Ecto neural progenitor cell (in vitro differentiated cells): ENCODE measurements at regions not wholly inside any gene's neighbourhood (a gene's known extent, or its start where the extent isn't known, plus 50 kb on each side); places are given as distances from the start of the nearest gene placed in this dataset.
"Not testable (repeated sequence)": the region's sequence is repeated elsewhere in the genome, so short reads cannot be mapped to it uniquely, and the experiment has no call there.

Source experiments
- DNase-seq: peaks from one replicate; pipeline ENCODE4 v3.0.0-alpha.2; 2018; ENCODE audit warnings: low spot score

DNA sequence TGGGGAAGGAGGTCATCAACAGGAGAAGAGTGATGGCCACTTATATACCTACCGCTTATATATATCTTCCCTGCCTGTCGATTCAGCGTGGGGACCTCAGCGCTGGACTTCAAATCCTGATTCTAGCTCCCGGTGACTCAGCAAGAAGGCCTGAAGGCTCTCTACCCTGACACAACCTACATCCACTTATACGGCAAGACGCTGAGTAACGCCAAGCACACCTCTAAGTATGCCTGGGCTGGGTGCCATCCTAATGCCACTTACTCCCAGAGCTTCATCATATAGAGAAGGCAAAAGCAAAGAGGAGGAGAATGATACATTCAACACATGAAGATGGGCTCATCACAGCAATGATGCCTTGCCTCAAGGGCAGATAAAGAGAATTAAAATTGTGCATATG lies 198.3 kb downstream of the CHIC2 start:
- no peak for DNase-seq

DNA sequence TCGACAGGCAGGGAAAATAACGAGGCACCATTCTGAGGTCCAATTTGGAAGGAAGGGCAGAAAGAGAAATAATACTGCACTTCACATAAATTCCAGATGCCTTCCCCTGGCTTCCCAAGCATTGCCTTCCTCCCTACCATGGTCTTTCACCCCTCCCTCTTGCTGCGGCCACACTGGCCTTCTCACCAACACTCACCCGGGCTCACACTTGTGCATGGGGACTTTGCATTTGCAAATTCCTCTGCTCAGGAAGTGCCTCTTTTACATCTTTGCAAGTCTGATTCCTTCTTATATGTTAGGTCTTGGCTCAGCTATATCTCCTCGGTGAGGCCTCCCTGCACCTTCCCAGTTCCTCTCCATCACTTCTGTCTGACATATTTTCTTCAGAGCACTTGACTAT lies 199.4 kb downstream of the CHIC2 start:
- DNase-seq = no peak

DNA sequence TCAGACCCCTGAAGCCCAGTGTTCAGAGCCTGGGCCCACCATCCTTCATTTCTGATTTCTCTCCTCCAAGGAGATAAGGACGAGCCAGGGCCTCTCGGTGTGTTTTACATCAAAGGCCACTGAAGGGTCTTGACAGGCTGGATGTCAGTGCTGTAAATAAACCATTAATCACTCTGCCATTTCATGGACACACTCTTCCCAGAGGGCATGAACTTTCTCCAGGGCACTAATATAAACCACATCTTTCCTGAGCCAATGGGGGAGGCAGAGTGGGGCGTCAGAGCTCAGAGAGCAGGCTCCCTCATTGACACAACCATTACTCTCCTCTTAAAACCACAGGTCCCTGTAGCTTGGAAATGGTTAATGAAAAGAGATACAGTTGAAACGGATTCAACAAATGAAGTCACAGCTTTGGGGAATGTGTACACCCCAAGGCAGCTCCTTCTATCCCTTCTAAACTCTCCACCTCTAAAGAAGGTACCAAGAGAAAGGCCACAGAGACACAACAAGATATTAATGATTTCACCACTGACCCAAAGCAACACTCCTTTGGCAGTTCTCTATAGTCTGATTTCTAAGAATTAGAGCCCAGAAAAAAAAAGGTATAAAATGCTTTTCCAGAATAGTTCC lies 200.6 kb downstream of the CHIC2 start:
- no peak for DNase-seq

DNA sequence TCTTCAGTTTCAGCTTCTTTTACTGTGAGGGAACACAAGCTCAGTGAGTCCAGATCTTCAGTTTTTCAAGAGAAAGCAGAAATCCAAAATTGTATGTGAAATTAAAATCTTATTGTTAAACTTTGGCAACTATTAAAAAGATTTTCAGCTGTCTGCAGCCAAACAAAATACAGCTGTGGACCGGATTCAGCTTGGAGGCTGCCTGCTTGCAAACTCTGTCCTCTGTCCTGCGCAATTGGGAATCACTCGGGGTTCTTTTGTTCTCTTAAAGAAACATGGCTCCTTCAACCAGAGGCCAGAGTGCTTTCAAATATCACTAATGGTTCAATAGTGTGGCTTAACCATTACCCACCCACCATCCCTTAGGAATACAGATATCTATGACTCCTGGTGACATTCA lies 201.2 kb downstream of the CHIC2 start:
- no peak for DNase-seq

DNA sequence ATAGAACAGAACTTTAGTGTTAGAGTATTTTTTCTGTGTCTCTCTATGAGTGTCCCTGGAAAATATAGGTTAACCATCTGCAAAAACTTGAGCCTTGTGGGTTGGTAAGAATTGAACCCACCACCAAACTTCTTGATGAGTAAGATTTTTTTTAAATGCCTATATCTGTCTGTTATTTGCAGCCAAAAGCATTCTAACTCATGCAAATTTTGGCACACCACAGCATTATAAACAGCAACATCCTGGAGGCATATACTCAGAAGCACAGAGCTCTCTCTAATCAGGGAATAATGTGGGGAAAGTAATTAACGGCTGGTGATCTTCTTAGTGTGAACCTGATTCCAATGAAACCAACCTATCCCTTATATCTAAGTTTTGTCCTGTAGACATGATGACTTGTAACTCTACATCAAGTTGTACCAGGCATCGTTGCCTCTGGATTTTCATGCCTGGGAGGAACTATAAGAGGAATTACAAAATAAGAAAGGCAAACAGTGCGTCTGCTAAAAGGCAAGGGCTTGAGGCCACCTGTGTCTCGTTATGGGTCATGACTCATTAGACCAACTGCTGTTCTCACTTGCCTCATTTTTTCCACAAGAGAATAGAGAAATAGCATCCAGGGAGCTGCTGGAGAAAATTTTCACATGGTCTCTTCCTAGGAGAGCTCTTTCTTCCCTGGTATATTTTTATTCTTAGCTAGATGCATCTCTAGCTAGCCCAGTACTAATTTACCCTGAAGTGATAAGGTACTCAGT lies 202.4 kb downstream of the CHIC2 start:
- DNase-seq = no peak

DNA sequence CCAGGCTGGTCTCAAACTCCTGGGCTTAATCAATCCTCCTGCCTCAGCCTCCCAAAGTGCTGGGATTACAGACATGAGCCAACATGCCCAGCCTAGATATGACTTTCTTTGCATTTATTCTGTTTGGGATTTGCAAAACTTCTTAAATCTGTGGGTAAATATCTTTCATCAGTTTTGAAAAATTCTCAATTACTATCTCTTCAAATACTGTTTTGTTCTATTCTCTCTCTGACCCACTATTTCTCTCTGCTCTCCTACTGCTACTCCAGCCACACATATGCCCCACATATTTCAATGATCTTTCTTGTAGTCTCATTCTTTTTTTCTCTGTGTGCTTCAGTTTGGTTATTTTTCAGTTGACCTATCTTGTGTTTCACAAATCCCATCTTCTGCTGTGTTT lies 205.1 kb downstream of the CHIC2 start:
- DNase-seq = no peak

DNA sequence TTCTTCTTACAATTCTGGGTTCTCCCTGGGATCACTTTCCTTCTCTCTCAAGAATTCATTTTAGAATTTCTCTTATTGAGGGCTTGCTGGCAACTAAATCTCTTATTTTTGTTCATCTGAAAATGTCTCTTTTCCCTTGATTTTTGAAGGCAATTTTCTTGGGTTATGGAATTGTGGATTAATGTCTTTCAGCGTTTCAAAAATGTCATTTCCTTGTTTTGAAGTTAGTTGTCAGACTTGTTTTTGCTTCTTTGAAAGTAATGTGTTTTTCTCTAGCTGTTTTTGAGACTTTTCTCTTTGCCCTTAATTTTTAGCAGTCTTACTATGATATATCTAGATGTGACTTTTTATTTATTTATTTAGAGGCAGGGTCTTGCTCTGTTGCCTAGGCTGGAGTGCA lies 205.7 kb downstream of the CHIC2 start:
- no peak for DNase-seq

DNA sequence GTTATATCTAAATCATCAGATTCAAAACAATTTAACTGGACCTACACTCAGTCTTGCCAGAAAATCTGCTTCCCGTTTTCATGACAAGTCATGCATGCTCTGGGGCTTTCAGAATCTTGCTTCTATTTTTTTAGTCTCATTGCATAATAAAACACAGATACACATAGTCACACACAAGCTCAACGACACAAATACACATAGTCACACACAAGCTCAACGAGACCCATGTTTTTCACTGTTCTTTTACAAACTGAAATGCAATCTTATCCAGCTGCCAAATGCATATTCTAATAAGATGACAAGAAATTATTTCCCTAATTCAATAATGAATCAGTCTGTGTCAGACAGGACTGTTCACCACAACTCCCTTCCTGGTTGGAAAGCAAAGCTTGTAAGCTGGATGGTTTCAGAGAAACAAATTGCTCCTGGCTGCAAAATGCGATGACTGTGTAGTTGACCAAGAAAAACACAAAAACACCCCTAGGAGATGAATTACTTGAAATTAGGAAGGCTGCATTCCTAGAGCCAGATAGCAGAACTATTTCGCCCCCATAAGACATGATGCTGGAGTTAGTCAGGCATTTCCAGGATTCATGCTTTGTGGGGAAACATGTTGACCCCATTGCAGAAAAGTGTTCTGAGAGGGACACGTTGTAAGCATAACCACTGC lies 208.7 kb downstream of the CHIC2 start:
- DNase-seq = no peak

DNA sequence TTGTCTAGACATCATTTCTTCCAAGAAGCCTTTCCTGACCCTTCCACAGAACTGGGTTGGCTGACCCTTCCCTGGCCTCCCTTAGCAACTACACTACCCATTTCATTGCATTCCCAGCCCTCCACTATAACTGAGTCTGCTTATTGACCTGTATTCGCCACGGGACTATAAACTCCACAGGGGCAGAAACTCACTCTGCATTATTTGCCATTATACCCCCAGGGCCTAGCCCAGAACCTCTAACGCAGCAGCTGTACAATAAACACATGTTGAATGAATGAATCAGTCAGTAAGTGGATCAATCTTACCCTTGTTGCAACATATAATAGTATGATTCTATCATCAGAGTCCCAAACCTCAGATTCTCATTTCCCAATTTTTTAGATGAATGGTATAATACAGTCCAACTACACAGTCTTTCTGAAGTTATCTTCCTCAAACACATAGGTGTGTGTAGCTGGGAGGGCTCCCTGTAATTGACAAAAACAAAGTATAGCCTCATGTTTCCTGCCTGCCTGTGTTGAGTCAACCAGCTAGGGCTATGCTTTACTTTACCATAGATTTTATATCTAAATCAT lies 209.3 kb downstream of the CHIC2 start:
- no peak for DNase-seq

DNA sequence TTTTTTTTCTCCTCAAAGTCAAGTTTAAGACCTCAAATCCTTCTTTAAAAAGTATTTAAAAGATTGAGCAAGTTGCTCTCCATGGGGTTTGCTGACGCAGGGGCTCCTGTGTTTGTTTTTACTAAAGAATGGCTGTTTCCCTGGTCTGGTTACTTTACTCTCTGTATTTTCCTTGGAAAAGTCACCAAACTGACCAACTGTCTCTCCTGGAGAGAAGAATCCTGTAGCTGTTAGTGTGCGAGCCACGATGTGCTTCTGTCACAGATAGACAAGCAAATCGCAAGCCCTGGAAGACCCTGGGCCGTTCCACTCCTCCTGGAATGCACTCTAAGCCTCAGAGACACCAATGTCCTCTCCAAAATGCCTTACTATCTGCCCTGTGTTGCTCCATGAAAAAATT lies 212.1 kb downstream of the CHIC2 start:
- DNase-seq = no peak

DNA sequence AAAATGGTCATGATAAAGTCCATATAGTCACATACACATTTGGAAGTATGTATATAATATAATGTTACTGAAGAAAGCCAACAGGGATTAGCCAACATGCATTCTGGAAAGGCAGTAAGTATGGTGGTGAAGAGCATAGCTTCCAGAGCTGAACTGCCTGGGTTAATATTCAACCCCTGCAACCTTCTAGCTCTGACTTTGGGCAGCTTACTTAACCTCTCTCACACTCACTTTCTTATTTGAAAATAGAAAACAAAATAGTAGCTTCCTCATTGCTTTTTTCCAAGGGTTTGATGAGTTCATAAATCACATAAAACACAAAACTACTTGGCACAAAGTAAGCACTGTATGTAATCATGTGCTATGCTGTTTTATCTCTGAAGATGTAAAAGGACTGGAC lies 216.4 kb downstream of the CHIC2 start:
- DNase-seq = no peak

DNA sequence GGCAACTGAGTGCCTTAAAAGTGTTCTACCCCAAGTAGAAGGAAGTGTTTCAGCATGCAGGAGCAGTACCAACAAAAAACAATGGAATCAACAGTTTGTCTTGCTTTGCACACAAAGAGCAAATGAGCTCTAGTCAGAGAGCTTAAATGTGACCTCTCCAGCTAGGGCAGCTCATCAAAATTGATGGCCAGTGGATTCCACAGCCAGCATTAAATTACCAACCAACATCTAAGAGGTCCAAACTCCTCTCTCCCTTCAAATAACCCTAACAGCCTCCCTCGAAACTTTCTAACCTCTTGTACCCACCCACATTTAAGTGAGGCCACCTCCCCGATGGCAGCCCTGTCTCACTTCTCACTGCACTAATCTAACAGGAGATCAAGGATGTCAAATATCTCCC lies 219.9 kb downstream of the CHIC2 start:
- DNase-seq = no peak

DNA sequence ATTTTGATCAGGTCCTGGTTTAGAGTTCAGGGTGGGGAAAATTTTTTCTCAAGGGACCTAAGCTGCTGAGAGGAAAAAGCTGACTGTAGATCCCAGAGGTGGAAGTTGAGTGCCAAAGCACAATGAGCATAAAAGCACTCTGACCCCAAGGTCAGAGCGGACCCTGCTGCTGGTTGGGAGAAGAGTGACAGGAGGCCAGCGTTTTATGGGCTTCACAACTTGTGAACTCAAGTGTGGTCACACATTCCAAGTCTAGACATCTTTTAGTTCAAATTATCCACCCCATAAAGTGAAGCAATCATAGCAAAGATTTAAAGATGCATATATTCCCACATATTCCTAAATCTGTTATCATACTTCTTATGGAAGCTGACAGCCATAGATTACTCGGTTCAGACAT lies 220.3 kb downstream of the CHIC2 start:
- no peak for DNase-seq

DNA sequence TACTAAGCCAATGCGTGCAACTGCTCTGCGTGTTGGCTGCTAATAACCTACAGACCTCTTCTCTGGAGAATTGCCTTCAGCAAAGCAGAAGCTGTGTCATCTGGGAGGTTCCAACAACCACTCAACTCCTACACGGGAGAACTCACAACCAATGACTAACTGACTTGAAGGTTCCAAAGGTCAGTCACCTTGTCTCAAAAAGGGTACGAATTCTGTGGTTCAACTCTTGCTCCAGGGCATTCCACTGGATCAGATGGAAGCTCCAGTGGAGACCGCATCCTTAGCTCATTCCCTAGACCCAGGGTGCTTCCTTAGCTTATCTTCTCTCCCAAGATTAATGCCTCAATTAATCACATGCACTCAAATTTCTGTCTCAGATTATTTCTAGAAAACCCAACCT lies 222.7 kb downstream of the CHIC2 start:
- DNase-seq = no peak

DNA sequence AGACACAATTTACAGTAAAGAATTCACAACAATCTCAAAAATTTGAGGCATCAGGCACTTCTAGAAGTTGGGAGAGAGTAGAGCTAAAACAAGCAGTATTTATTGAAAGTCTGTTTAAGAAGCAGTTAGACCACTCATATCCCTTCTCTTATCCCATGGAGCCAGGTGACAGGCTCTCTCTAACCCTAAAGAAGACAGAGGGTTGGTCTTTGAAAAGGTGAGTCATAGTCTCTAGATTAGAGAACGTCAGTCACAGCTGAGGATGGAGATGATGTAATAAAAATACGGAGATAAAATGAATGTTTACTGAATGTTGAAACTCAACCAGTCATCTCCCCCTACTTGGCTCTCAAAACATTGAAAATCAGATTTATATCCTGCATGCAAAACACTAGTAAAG lies 223.8 kb downstream of the CHIC2 start:
- no peak for DNase-seq

DNA sequence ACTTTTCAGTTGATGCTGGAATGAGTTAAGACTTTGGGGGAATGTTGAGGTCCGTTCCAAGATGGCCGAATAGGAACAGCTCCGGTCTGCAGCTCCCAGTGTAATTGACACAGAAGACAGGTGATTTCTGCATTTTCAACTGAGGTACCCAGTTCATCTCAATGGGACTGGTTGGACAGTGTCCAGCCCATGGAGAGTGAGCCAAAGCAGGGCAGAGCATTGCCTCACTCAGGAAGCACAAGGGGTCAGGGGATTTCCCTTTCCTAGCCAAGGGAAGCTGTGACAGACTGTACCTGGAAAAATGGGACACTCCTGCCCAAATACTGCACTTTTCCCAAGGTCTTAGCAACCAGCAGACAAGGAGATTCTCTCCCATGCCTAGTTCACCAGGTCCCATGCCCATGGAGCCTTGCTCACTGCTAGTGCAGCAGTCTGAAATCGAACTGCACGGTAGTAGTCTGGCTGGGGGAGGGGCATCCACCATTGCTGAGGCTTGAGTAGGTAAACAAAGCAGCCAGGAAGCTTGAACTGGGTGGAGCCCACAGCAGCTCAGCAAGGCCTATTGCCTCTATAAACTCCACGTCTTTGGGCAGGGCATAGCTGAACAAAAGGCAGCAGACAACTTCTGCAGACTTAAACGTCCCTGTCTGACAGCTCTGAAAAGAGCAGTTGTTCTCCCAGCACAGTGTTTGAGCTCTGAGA lies 231.0 kb downstream of the CHIC2 start:
- DNase-seq = not testable (repeated sequence)

DNA sequence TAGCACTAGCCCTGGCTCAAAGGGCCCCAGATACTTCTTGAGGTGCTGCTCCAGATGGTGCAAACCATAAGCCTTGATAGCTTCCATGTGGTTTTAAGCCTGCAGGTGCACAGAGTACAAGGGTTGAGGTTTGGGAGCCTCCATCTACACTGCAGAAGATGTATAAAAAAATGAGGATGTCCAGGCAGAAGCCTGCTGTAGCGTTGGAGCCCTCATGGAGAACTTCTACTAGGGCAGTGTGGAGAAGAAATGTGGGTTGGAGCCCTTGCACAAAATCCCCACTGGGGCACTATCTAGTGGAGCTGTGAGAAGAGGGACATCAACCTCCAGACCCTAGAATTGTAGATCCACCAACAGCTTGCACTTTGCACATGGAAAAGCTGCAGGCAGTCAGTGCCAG lies 231.9 kb downstream of the CHIC2 start:
- DNase-seq = no peak

DNA sequence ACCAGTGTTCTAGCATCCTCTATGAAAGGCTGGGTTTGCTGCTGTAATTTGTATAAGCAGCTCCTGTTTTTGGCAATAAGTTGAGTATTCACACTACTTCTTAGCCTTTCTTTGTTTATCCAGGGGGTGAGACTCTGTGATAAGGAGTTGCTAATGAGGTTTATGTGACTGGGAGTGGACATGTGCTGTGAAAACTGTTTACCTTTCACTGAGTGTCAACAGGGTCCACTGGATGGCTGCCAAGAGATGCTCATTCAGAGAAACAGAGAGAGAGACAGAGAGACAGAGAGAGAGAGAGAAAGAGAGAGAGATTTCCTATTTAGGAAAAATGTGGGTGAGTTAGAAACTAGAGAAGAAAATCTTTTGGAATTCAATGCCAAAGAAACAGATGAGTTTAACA lies 233.9 kb downstream of the CHIC2 start:
- no peak for DNase-seq

DNA sequence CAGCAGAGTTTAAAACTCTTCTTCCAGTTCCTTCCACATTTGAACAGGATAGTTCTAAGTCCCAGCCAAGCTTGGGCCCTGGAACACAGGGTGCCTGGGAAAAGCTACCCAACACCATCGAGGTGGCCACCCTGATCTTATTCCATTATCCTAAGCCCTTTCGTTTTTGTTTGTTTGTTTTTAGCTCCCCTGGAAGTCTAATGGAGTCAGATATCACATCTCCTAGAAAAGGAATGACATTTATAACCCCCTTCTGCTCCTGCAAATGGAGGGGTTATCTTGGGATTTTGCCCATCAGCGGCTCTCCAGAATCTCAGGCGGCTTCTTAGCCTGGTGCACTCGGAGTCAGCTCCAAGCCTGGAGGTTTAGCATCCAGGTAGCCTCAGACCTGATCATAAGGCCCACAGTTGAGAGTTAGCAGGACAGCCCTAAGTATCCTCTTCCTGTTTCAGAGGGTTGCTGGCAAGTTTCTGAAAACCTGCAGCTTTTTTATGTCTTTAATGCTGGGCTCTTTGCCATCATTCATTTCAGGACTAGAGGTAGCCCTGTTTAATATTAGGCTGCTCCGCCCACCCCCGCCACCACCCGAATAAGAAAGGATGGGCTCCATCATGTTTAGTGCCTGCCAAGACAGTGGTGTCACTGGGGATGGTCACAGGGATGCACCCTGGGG lies 230.0 kb upstream of the LNX1 start:
- no peak for DNase-seq

DNA sequence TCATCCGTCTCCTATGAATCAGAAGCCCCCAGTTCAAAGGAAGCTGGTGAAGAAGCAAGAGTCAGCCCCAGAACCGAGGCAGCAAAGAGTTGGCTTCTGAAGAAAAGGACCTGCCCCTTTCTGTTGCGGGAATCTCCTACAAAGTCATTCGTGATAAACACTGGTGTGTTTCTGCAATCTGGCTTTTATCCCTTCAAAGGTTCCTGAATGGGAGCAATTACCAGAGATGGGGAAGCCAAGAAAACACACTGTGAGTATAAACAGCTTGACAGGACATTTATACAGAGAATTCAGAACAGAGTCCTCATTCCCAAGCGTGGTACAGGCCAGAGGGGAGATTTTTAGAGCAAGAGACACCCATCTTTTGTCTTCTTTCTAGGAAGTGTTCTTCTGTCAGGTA lies 226.8 kb upstream of the LNX1 start:
- DNase-seq = no peak

DNA sequence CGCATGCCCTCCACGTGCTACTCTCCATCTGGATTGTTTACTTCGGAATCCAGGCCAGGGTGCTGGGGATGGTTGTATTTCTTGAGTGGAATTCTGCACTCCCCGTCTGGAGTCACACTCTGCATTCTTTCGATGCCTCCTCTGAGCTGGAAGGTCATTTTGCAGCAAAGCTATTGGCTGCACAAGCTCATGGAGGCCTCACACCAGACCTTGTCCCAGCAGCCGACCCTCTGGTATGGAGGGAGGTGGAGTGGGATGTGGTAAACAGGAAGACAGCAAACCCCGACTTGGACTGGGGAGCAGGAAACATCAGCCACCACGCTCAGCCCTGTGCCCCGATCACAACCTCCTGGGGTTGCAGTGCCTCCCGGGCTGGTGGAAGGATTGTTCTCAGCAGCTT lies 225.3 kb upstream of the LNX1 start:
- DNase-seq = no peak

DNA sequence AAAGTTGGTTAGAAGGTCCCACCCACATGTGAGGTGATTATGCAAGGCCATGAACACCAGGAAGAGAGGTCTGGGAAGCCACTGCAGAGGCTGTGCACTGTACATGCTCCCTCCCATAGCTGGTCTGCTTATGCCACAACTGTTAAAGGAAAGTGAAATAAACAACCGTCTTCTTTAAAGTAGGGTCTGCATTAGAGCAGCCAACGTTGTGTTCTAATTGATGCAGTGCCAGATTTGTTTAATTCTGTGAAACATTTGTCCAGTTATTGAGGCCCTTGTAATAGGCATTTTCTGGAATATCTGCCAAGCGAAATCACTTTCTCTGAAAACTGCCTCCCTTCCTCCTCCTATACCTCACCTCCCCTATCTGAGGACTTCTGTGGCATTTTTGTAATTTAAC lies 224.0 kb upstream of the LNX1 start:
- no peak for DNase-seq
